ENCODE measurements at regions not wholly inside any gene's neighbourhood (a gene's known extent, or its start where the extent isn't known, plus 50 kb on each side); places are given as distances from the start of the nearest gene placed in this dataset.

DNA sequence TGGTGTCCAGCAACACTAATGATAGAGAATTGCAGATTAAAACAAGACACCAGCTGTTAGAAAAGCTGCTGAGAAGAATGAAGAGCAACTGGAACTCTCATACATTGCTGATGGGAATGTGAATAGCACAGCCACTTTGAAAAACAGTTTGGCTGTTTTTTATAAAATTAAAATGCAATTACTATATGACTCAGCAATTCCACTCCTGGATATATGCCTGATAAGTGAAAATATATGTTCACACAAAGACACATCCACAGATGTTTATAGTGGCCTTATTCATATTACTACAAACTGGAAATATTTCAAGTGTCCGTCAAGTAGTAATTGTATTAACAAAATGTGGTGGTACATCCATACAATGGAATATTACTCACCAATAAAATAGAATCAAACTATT, 99.7 kb upstream of the HAO2 start:
- TF ChIP-seq CTCF (conservative IDR thresholded peaks at IDR 0.05; ENCODE audit: low read length), result no peak
- no peak for TF ChIP-seq EZH2phosphoT487 (IDR thresholded peaks at IDR 0.05; ENCODE audit: borderline replicate concordance)

Data from Loucy (cell line).